Muscle layer of duodenum (tissue), 2 donors: ENCODE measurements at regions not wholly inside any gene's neighbourhood (a gene's known extent, or its start where the extent isn't known, plus 50 kb on each side); places are given as distances from the start of the nearest gene placed in this dataset.

ENCODE experiments used
- H3K27ac ChIP-seq: one replicate; pipeline ENCODE4 v1.7.0; 2013; ENCODE audit warnings: mild to moderate bottlenecking, low read length
- H3K27me3 ChIP-seq: one replicate; pipeline ENCODE4 v1.7.0; 2013; ENCODE audit warnings: low read depth, mild to moderate bottlenecking, control low read depth, low read length
- H3K36me3 ChIP-seq, 2 donors: one replicate each; pipeline ENCODE4 v1.7.0; 2013; ENCODE audit warnings: low read length in 2 of 2, control low read depth in 1 of 2, mild to moderate bottlenecking in 1 of 2; ENCODE audit not compliant: insufficient read depth in 2 of 2, control insufficient read depth in 1 of 2
- H3K4me1 ChIP-seq, 2 donors: one replicate each; pipeline ENCODE4 v1.7.0; 2013; ENCODE audit warnings: low read length in 2 of 2, mild to moderate bottlenecking in 2 of 2, control low read depth in 1 of 2, moderate library complexity in 1 of 2; ENCODE audit not compliant: insufficient read depth in 2 of 2, control insufficient read depth in 1 of 2
- H3K4me3 ChIP-seq, 2 donors: one replicate each; pipeline ENCODE4 v1.7.0; 2013; ENCODE audit warnings: low read length in 2 of 2, low read depth in 1 of 2, mild to moderate bottlenecking in 1 of 2
- H3K9me3 ChIP-seq, 2 donors: one replicate each; pipeline ENCODE4 v1.7.0; 2013; ENCODE audit warnings: low read length in 2 of 2, control low read depth in 1 of 2, mild to moderate bottlenecking in 1 of 2; ENCODE audit not compliant: control insufficient read depth in 1 of 2
- donor health status: healthy.

GRCh38 chr13:40484101-40484800 is 182.2 kb downstream of the FOXO1 start:
- Histone ChIP-seq H3K27me3 (no peaks in the 10 kb centered on the region), H3K36me3 (no peaks in the 10 kb centered on the region), H3K4me3 (no peak overlapping the region), H3K27ac (no peak overlapping the region), H3K4me1 (no peaks in the 10 kb centered on the region), H3K9me3 (no peaks in the 10 kb centered on the region)

DNA sequence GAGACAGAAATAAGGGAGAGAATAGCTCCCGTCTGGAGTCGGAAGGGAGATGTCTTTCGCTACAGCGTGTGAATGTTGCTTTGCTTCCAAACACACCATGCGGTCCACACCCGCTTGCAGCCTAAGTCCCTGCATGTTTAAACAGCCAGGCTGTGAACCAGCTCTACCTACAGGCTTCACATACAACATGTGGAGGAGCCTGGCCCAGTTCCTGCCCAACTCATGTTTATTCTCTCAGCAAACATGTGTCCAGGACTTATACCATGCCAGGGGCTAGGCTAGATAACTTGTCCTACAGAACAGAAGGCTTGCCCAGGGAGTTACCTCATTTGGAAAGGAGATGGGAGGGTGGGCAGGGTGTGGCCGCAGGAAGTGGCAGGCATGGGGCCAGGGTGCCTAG is 181.5 kb downstream of the FOXO1 start:
- Histone ChIP-seq H3K27me3 (no peaks in the 10 kb centered on the region), H3K4me3 (no peak overlapping the region), H3K9me3 (no peaks in the 10 kb centered on the region), H3K27ac (no peak overlapping the region), H3K4me1 (no peaks in the 10 kb centered on the region), H3K36me3 (no peaks in the 10 kb centered on the region)

GRCh38 chr13:40485611-40486517 is 180.6 kb downstream of the FOXO1 start:
- Histone ChIP-seq H3K4me1 (no peaks in the 10 kb centered on the region), H3K27me3 (no peaks in the 10 kb centered on the region), H3K9me3 (no peaks in the 10 kb centered on the region), H3K4me3 (no peak overlapping the region), H3K27ac (no peak overlapping the region), H3K36me3 (no peaks in the 10 kb centered on the region)

DNA sequence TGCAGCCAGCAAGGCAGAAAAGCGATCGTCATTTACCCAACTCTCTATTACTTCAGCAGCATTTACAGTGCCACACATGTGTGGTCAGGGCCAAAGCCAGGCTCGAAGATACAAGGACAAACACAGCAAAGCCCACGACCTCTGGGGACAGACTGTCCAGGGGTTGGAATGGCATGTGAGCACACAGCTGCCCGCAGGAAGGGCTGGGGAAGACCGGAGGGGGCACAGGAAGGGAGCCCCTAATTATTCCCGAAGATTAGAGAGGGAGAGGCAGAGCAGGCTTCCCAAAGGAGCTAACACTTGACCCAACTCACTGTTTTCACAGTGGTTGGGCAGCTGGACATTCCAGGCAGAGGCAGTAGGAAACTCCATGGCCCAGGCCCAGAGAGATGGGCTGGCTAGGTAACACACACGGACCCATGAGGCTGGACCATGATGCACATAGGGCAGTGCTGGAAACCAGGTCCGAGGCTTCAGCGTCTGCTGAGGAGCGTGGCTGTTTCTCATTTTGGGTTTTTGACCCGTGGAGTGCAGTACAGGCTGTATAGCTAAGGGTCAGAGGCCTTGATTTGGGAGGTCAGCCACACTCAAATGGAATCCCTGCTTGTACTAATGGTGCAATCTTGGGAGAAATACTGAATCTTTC is 179.8 kb downstream of the FOXO1 start:
- no peak overlapping the region for H3K27ac ChIP-seq
- no peaks in the 10 kb centered on the region for H3K4me1 ChIP-seq
- H3K36me3 ChIP-seq: no peaks in the 10 kb centered on the region
- no peaks in the 10 kb centered on the region for H3K27me3 ChIP-seq
- H3K9me3 ChIP-seq: no peaks in the 10 kb centered on the region
- H3K4me3 ChIP-seq: no peak overlapping the region

- H3K4me3 ChIP-seq: no peak overlapping the region
- no peaks in the 10 kb centered on the region for H3K9me3 ChIP-seq
- H3K27ac ChIP-seq: no peak overlapping the region
- no peaks in the 10 kb centered on the region for H3K27me3 ChIP-seq
- H3K4me1 ChIP-seq: no peaks in the 10 kb centered on the region
- H3K36me3 ChIP-seq: no peaks in the 10 kb centered on the region
Measured at GRCh38 chr13:40488869-40489391, 177.5 kb downstream of the FOXO1 start.

GRCh38 chr13:40490086-40490758 is 176.2 kb downstream of the FOXO1 start:
- Histone ChIP-seq H3K36me3 (no peaks in the 10 kb centered on the region), H3K4me1 (no peaks in the 10 kb centered on the region), H3K4me3 (no peak overlapping the region), H3K9me3 (no peaks in the 10 kb centered on the region), H3K27ac (no peak overlapping the region), H3K27me3 (no peaks in the 10 kb centered on the region)

GRCh38 chr13:40492511-40492910 is 173.9 kb downstream of the FOXO1 start:
- Histone ChIP-seq H3K4me1 (no peaks in the 10 kb centered on the region), H3K4me3 (no peak overlapping the region), H3K9me3 (no peaks in the 10 kb centered on the region), H3K27me3 (no peaks in the 10 kb centered on the region), H3K36me3 (no peaks in the 10 kb centered on the region), H3K27ac (no peak overlapping the region)

DNA sequence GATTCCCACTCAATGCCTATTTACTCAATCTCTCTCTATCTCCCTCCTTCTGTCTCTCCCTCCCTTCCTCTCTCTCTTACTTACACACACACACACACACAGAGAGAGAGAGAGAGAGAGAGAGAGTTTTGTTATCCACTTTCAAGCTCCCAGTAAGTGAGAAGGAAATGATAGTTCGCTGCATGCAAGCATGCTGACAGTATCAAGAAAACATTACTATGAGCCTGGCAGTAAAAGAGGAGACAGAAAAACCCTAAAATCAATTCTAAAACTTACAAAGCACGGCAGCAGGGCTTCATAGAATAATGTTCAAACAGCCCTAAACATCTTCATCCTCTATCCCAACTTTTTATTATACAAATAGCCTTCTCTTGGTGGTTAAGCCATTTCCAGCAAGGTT is 171.9 kb downstream of the FOXO1 start:
- Histone ChIP-seq H3K9me3 (no peaks in the 10 kb centered on the region), H3K27ac (no peak overlapping the region), H3K4me3 (no peak overlapping the region), H3K4me1 (no peaks in the 10 kb centered on the region), H3K27me3 (no peaks in the 10 kb centered on the region), H3K36me3 (no peaks in the 10 kb centered on the region)

GRCh38 chr13:40494946-40495620 is 171.4 kb downstream of the FOXO1 start:
- no peaks in the 10 kb centered on the region for H3K9me3 ChIP-seq
- no peaks in the 10 kb centered on the region for H3K36me3 ChIP-seq
- no peaks in the 10 kb centered on the region for H3K27me3 ChIP-seq
- H3K4me3 ChIP-seq: no peak overlapping the region
- H3K4me1 ChIP-seq: no peaks in the 10 kb centered on the region
- no peak overlapping the region for H3K27ac ChIP-seq

DNA sequence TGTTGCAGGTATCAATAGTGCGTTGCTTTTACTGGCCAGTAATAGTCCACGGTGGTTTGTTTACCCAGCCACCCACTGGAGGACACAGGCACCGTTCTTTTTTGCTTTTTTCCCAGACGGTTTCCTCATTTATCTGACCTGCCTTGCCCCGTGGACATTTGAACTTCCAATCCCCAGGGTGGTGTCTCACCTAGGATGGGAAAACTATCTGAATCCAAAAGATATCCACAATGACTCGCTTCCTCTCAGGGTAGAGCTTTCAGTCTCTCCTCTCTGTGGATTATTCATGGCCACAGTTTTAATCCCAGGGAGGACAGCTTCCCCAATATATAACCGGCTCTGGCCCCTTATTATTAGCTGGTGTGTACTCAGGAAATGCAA is 170.8 kb downstream of the FOXO1 start:
- no peaks in the 10 kb centered on the region for H3K27me3 ChIP-seq
- H3K4me1 ChIP-seq: no peaks in the 10 kb centered on the region
- H3K36me3 ChIP-seq: no peaks in the 10 kb centered on the region
- H3K27ac ChIP-seq: no peak overlapping the region
- H3K4me3 ChIP-seq: no peak overlapping the region
- no peaks in the 10 kb centered on the region for H3K9me3 ChIP-seq
